SK-N-SH (cell line): ENCODE measurements at regions not wholly inside any gene's neighbourhood (a gene's known extent, or its start where the extent isn't known, plus 50 kb on each side); places are given as distances from the start of the nearest gene placed in this dataset.

ENCODE experiments used
- CHD2 ChIP-seq: fragments of 150-350 bp; IDR thresholded peaks from 2 replicates; pipeline ENCODE4 v1.6.1; 2018; ENCODE audit warnings: low read length; ENCODE audit not compliant: partially characterized antibody
- EP300 ChIP-seq, 2 experiments: IDR thresholded peaks; 2 replicates each; pipeline versions ENCODE4 v1.4.0 to v1.6.1; 2012; ENCODE audit warnings: borderline replicate concordance in 1 of 2, low read depth in 1 of 2, low read length in 1 of 2
- POLR2AphosphoS5 ChIP-seq: IDR thresholded peaks from 2 replicates; pipeline ENCODE4 v1.6.1; 2012; ENCODE audit warnings: low read depth, low read length
- RAD21 ChIP-seq: IDR thresholded peaks from 2 replicates; pipeline ENCODE4 v1.6.1; 2012; ENCODE audit warnings: mild to moderate bottlenecking, low read length
- RFX5 ChIP-seq: IDR thresholded peaks from 2 replicates; pipeline ENCODE4 v1.6.1; 2012; ENCODE audit warnings: mild to moderate bottlenecking, improper control_type of control experiment, low read length
- SMC3 ChIP-seq: IDR thresholded peaks from 2 replicates; pipeline ENCODE4 v1.6.1; 2012; ENCODE audit warnings: low read depth, low read length, improper control_type of control experiment
- TF ChIP-seq, protein P1 (sequence below): fragments of 200-600 bp; sonication (generic); IDR thresholded peaks from 2 replicates; pipeline ENCODE4 v1.6.1; 2017; ENCODE audit warnings: antibody characterized with exemption, mild to moderate bottlenecking, moderate library complexity
- TF ChIP-seq, protein P2 (sequence below): fragments of 150-350 bp; IDR thresholded peaks from 2 replicates; pipeline ENCODE4 v1.6.1; 2017; ENCODE audit warnings: antibody characterized with exemption, low read length, low read depth, borderline replicate concordance

DNA sequence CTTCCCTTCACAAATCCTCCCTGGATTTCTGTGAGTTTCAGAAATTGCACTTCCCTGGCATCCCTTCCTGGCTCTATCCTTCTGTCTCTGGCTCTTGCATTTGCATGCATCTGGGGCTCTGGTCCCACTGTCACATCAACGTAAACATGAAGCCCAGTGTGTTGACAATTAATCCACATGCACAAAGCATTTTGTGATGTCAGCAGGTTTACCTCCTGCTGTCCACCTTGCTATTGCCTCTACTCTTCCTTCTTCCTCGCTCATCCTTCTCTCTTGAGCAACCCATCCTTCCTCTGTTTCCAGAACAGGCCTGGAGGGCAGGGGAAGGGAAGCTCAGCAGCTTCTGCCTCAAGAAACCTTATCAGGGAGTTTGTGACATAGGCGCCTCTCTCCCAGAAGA is 111.7 kb upstream of the ATP5MC3 start:
- TF ChIP-seq POLR2AphosphoS5 (no peak), RFX5 (no peak), SMC3 (no peak), CHD2 (no peak), RAD21 (no peak), EP300 (IDR thresholded peaks at IDR 0.05; ENCODE audit: borderline replicate concordance in 1 of 2, low read depth in 1 of 2, low read length in 1 of 2) (no peak)
- TF ChIP-seq, protein P1, sequence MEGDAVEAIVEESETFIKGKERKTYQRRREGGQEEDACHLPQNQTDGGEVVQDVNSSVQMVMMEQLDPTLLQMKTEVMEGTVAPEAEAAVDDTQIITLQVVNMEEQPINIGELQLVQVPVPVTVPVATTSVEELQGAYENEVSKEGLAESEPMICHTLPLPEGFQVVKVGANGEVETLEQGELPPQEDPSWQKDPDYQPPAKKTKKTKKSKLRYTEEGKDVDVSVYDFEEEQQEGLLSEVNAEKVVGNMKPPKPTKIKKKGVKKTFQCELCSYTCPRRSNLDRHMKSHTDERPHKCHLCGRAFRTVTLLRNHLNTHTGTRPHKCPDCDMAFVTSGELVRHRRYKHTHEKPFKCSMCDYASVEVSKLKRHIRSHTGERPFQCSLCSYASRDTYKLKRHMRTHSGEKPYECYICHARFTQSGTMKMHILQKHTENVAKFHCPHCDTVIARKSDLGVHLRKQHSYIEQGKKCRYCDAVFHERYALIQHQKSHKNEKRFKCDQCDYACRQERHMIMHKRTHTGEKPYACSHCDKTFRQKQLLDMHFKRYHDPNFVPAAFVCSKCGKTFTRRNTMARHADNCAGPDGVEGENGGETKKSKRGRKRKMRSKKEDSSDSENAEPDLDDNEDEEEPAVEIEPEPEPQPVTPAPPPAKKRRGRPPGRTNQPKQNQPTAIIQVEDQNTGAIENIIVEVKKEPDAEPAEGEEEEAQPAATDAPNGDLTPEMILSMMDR, result no peak
- TF ChIP-seq, protein P2, sequence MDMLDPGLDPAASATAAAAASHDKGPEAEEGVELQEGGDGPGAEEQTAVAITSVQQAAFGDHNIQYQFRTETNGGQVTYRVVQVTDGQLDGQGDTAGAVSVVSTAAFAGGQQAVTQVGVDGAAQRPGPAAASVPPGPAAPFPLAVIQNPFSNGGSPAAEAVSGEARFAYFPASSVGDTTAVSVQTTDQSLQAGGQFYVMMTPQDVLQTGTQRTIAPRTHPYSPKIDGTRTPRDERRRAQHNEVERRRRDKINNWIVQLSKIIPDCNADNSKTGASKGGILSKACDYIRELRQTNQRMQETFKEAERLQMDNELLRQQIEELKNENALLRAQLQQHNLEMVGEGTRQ, result no peak
